ENCODE measurements at regions not wholly inside any gene's neighbourhood (a gene's known extent, or its start where the extent isn't known, plus 50 kb on each side); places are given as distances from the start of the nearest gene placed in this dataset.

- H3K4me3 ChIP-seq = no peak overlapping the region
- no peaks in the 10 kb centered on the region for H3K27me3 ChIP-seq
- H3K36me3 ChIP-seq = no peaks in the 10 kb centered on the region
- no peak overlapping the region for H3K27ac ChIP-seq
- DNase-seq (ENCODE audit: low spot score in 2 of 2) = no peak
- TF ChIP-seq CTCF (IDR thresholded peaks at IDR 0.05) = no peak
- no peaks in the 10 kb centered on the region for H3K9me3 ChIP-seq
- no peaks in the 10 kb centered on the region for H3K4me1 ChIP-seq
- intact Hi-C loops (cut with DNase I) = no loop called here
Measured at GRCh38 chr20:56873836-56874235, 244.7 kb downstream of the TFAP2C start.

- H3K4me3 ChIP-seq = no peak overlapping the region
- no peaks in the 10 kb centered on the region for H3K27me3 ChIP-seq
- no peak for DNase-seq (ENCODE audit: low spot score in 2 of 2)
- no peaks in the 10 kb centered on the region for H3K4me1 ChIP-seq
- H3K27ac ChIP-seq = no peak overlapping the region
- H3K9me3 ChIP-seq = no peaks in the 10 kb centered on the region
- intact Hi-C loops (cut with DNase I) = no loop called here
- H3K36me3 ChIP-seq = no peaks in the 10 kb centered on the region
- no peak for TF ChIP-seq CTCF (IDR thresholded peaks at IDR 0.05)
Measured at GRCh38 chr20:56875052-56875659, 246.1 kb downstream of the TFAP2C start.

- Histone ChIP-seq H3K4me1 (no peaks in the 10 kb centered on the region), H3K27ac (no peak overlapping the region), H3K9me3 (no peaks in the 10 kb centered on the region), H3K36me3 (no peaks in the 10 kb centered on the region), H3K27me3 (no peaks in the 10 kb centered on the region), H3K4me3 (no peak overlapping the region)
- intact Hi-C loops (cut with DNase I) = no loop called here
- no peak for DNase-seq (ENCODE audit: low spot score in 2 of 2)
- no peak for TF ChIP-seq CTCF (IDR thresholded peaks at IDR 0.05)
Measured at GRCh38 chr20:56875803-56876202, 246.7 kb downstream of the TFAP2C start.

- Histone ChIP-seq H3K4me3 (no peak overlapping the region), H3K27ac (no peak overlapping the region), H3K36me3 (no peaks in the 10 kb centered on the region), H3K9me3 (no peaks in the 10 kb centered on the region), H3K4me1 (no peaks in the 10 kb centered on the region), H3K27me3 (no peaks in the 10 kb centered on the region)
- intact Hi-C loops (cut with DNase I) = no loop called here
- no peak for DNase-seq (ENCODE audit: low spot score in 2 of 2)
- no peak for TF ChIP-seq CTCF (IDR thresholded peaks at IDR 0.05)
Measured at GRCh38 chr20:56885521-56885920, 256.4 kb downstream of the TFAP2C start.

GRCh38 chr20:56890011-56890410, 260.9 kb downstream of the TFAP2C start:
- intact Hi-C loops (cut with DNase I) = no loop called here
- no peak overlapping the region for H3K27ac ChIP-seq
- DNase-seq (ENCODE audit: low spot score in 2 of 2) = no peak
- H3K27me3 ChIP-seq = no peaks in the 10 kb centered on the region
- H3K4me1 ChIP-seq = no peaks in the 10 kb centered on the region
- no peak overlapping the region for H3K4me3 ChIP-seq
- TF ChIP-seq CTCF (IDR thresholded peaks at IDR 0.05) = no peak
- H3K9me3 ChIP-seq = no peaks in the 10 kb centered on the region
- H3K36me3 ChIP-seq = no peaks in the 10 kb centered on the region

All from ascending aorta (tissue), 2 donors.